Stomach smooth muscle (tissue), 2 donors: ENCODE measurements at regions not wholly inside any gene's neighbourhood (a gene's known extent, or its start where the extent isn't known, plus 50 kb on each side); places are given as distances from the start of the nearest gene placed in this dataset.

Experiments
- H3K27ac ChIP-seq: one replicate; pipeline ENCODE4 v1.7.0; 2013; ENCODE audit warnings: mild to moderate bottlenecking, low read length, inconsistent platforms
- H3K27me3 ChIP-seq, 2 donors: one replicate each; pipeline ENCODE4 v1.7.0; 2013; ENCODE audit warnings: low read length in 2 of 2; ENCODE audit not compliant: insufficient read depth in 2 of 2, control insufficient read depth in 1 of 2
- H3K36me3 ChIP-seq, 2 donors: one replicate each; pipeline ENCODE4 v1.7.0; 2013; ENCODE audit warnings: low read length in 2 of 2; ENCODE audit not compliant: control insufficient read depth in 2 of 2, insufficient read depth in 2 of 2
- H3K4me1 ChIP-seq: one replicate; pipeline ENCODE4 v1.7.0; 2013; ENCODE audit warnings: low read length; ENCODE audit not compliant: control insufficient read depth, insufficient read depth
- H3K4me3 ChIP-seq, 2 donors: one replicate each; pipeline ENCODE4 v1.7.0; 2013; ENCODE audit warnings: low read length in 2 of 2
- H3K9ac ChIP-seq, 2 donors: one replicate each; pipeline ENCODE4 v1.7.0; 2013; ENCODE audit warnings: low read length in 2 of 2, mild to moderate bottlenecking in 1 of 2
- H3K9me3 ChIP-seq, 2 donors: one replicate each; pipeline ENCODE4 v1.7.0; 2013; ENCODE audit warnings: low read length in 2 of 2; ENCODE audit not compliant: control insufficient read depth in 2 of 2
- donor health status: healthy.
- donor health status: Pancreatic carcinoma.

DNA sequence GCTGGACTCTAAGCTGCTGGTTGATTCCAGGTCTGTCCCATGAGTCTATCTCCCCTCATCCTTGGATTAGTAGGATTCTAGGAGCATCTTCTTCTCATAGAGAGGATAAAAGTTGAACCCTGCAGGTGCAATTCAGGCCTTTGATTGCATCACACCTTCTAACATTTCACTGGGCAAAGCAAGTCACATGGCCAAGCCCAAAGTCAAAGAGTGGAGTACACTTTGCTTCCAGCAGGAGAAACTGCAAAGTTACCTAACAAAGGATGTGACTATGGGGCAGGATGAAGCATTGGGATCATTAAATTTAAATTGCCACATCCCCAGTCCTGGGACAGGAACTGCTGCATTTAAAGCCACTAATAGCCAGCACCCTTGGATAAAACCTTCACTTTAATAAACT is 51.0 kb upstream of the EGFLAM start:
- H3K4me1 ChIP-seq = no peaks in the 10 kb centered on the region
- H3K9me3 ChIP-seq = no peaks in the 10 kb centered on the region
- no peak overlapping the region for H3K27ac ChIP-seq
- no peak overlapping the region for H3K9ac ChIP-seq
- H3K36me3 ChIP-seq = no peaks in the 10 kb centered on the region
- H3K27me3 ChIP-seq = peaks cover 3% of the 10 kb centered on the region in 2 donors
- H3K4me3 ChIP-seq = no peak overlapping the region

DNA sequence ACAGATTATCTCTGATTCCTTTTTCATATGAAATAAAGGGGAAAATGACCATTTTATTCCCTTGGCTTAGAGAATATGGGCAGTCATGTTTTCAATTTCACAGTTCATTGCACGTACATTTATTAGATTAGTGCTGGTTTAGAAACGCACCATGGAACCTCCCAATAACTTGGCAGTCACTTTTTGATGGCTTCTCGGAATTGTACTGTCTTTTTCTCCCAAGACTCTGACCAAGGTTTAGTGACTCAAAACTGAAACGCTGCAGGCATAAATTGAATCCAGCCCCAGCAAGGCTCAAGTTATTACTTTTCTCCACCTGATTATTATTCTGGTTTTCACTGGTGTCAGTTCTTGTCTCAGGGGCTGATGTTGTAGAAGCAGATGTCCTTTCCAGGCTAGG is 55.6 kb upstream of the EGFLAM start:
- Histone ChIP-seq H3K4me1 (no peaks in the 10 kb centered on the region), H3K9me3 (peaks cover 0 to 5% of the 10 kb centered on the region in 2 donors), H3K36me3 (no peaks in the 10 kb centered on the region), H3K9ac (no peak overlapping the region), H3K27me3 (peaks cover 0 to 4% of the 10 kb centered on the region in 2 donors), H3K27ac (no peak overlapping the region), H3K4me3 (no peak overlapping the region)

DNA sequence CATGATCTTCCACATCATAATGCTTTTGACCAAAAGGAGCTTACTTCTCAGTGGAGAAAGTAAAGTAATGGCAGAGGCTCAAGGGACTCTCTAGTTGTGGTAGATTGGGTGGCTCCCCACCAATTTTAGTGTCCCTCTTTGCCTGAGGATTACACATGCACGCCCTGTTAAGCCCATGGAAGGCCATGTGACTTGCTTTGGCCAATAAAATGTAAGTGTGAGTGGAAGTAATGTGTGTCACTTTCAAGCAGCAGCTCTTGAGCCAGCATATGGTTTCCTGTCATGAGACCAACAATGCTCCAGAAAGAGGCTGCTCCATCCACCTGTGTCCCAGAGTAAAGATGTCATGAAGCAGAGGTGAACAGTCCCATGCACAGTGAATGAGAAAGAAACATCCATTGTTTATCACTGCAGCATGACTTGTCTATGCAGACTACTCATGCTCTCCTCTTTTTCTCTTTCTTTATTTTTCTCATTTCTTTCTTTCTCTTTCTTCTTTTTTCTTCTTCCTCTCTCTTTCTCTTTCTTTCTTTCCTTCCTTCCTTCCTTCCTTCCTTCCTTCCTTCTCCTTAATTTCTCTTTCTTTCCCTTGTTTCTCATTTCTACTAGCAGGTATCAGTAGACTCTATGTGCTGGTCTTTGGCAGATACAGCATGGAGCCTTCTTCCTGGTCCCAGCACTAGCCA is 57.3 kb upstream of the EGFLAM start:
- H3K4me1 ChIP-seq = no peaks in the 10 kb centered on the region
- no peak overlapping the region for H3K4me3 ChIP-seq
- no peak overlapping the region for H3K27ac ChIP-seq
- H3K9ac ChIP-seq = no peak overlapping the region
- H3K36me3 ChIP-seq = no peaks in the 10 kb centered on the region
- peaks cover 0 to 4% of the 10 kb centered on the region in 2 donors for H3K27me3 ChIP-seq
- H3K9me3 ChIP-seq = peaks cover 0 to 5% of the 10 kb centered on the region in 2 donors

DNA sequence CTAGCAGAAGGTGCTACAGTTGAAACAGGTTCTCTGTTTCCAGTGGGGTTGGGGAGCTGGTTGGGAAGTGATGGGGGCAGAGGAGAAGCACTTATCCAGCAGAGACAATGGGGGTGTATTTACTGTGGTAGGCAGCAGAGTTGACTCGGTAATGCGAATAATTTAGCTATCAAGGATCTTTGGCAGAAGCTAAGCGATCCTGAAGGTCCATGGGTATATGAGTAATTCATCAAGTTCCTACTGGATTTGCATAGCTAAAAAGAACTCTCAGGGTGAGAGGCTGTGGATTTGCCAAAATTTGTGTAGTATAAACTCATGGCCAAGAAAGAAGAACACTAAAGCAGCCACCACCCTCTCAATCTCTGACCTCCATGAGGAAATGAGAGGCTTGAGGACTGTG is 61.2 kb upstream of the EGFLAM start:
- Histone ChIP-seq H3K36me3 (no peaks in the 10 kb centered on the region), H3K9me3 (peaks cover 0 to 5% of the 10 kb centered on the region in 2 donors), H3K27me3 (peaks cover 0 to 2% of the 10 kb centered on the region in 2 donors), H3K4me3 (no peak overlapping the region), H3K27ac (no peak overlapping the region), H3K4me1 (no peaks in the 10 kb centered on the region), H3K9ac (no peak overlapping the region)

DNA sequence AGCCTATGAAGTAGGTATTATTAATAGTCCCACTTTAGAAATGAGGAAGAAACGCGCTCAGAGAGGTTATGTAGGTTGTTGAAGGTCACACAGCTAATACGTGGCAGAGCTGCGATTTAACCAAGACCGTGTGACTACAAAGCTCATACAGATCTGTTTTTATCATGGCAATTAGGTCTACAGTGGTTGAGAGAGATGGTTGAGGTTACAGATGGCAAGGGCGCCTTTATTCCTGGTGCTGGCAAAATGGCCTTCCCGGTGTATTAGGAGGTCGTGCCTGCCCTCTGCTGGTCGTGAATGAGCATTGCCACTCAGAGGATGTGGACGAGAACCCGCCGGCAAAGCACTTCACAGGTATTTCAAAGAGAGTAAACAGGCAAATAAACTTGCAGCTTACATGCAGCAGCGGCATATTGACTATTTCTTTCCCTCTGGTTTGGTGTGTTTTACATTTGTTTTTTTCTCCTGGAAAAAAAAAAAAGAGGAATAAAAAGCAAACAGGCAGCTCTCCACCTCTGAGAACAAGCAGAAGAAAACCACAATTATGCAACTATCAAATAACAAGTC is 65.3 kb upstream of the EGFLAM start:
- no peaks in the 10 kb centered on the region for H3K4me1 ChIP-seq
- H3K4me3 ChIP-seq = no peak overlapping the region
- no peaks in the 10 kb centered on the region for H3K36me3 ChIP-seq
- H3K27me3 ChIP-seq = no peaks in the 10 kb centered on the region
- H3K9me3 ChIP-seq = no peaks in the 10 kb centered on the region
- H3K9ac ChIP-seq = no peak overlapping the region
- no peak overlapping the region for H3K27ac ChIP-seq

DNA sequence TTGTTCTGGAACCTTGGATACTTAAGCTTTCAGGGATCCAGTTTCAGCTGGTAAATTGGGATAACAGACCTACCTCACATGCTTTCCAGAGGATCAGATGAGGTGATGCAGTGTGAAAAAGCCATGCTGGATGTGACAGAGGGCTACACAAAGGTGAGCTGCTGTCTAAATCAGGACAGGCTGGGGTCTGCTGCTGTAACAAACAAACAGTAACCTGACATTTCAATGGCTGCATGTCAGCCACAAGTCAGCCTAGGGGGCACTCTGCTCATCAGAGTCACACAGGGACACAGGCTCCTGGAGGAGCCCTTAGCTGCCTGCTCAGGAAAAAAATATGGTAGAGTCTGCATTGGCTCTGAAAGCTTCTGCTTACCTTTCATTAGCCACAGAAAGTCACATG is 66.7 kb upstream of the EGFLAM start:
- Histone ChIP-seq H3K36me3 (no peaks in the 10 kb centered on the region), H3K4me1 (no peaks in the 10 kb centered on the region), H3K9ac (no peak overlapping the region), H3K27ac (no peak overlapping the region), H3K4me3 (no peak overlapping the region), H3K27me3 (no peaks in the 10 kb centered on the region), H3K9me3 (no peaks in the 10 kb centered on the region)

DNA sequence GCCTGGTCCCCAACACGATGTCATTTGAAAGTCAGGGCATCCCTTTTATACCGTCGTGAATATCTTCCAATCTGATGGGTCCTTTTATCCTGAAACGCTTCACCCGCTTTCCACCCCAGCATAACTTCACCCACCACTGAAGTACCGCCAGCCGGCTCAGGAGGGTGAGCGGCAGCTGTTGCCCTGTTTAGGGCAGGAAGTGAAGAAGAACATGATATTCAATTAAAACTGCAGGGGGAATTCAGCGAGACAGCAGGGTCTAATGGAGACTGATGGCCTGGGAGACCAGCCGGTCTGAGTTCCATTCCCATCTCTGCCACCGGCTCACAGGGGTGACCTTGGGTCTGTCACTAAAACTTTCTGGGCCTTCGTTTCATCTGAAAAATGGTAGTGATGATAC is 68.2 kb upstream of the EGFLAM start:
- H3K27ac ChIP-seq = no peak overlapping the region

DNA sequence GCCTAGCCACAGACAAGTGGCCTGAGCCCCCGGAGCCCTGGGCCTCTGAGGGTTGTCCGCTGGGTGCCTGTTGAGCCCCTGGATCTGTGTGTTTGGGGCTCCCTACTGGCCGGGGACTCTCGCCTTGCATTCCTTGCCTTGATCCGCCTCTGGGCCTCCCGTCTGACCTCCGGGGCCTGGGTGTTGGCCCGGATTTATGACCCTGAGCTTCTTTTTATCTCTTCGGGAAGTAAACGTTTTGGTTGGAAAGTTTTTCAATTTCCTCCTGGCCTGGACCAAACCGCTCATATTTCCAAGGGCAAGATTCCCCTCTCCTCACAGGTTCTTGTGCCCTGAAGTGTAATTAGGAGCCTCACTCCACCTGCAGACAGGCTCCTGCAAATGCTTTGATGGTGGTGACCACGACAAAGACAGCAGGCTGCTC is 69.3 kb upstream of the EGFLAM start:
- Histone ChIP-seq H3K27ac (no peak overlapping the region), H3K27me3 (no peaks in the 10 kb centered on the region), H3K4me3 (no peak overlapping the region), H3K9ac (no peak overlapping the region), H3K36me3 (no peaks in the 10 kb centered on the region), H3K4me1 (no peaks in the 10 kb centered on the region), H3K9me3 (no peaks in the 10 kb centered on the region)

More for the DNA sequence above, 68.2 kb upstream of the EGFLAM start:
- no peak overlapping the region for H3K9ac ChIP-seq
- H3K4me3 ChIP-seq = no peak overlapping the region
- H3K36me3 ChIP-seq = no peaks in the 10 kb centered on the region
- H3K9me3 ChIP-seq = no peaks in the 10 kb centered on the region
- no peaks in the 10 kb centered on the region for H3K4me1 ChIP-seq
- no peaks in the 10 kb centered on the region for H3K27me3 ChIP-seq

DNA sequence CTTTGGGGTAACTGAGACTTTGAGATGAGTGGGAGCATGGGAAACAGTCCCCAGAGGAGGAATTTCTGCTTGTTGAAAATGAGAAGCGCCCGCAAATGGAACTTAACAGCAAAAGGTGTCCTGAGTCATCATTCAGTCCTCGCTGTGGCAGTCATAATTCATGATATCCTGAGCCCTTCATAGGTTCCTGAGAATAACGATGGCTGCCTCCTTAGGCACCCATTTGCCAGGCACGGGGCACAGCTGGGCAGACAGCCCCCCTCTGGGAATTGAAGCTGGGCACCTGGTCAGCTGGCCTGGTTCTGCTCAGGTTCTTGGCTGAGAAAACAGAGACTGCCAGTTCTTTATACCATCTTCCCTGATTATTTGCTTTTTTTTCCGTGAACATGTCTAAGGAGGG is 69.8 kb upstream of the EGFLAM start:
- no peaks in the 10 kb centered on the region for H3K27me3 ChIP-seq
- H3K27ac ChIP-seq = no peak overlapping the region
- H3K4me3 ChIP-seq = no peak overlapping the region
- no peak overlapping the region for H3K9ac ChIP-seq
- no peaks in the 10 kb centered on the region for H3K36me3 ChIP-seq
- H3K9me3 ChIP-seq = no peaks in the 10 kb centered on the region
- no peaks in the 10 kb centered on the region for H3K4me1 ChIP-seq

DNA sequence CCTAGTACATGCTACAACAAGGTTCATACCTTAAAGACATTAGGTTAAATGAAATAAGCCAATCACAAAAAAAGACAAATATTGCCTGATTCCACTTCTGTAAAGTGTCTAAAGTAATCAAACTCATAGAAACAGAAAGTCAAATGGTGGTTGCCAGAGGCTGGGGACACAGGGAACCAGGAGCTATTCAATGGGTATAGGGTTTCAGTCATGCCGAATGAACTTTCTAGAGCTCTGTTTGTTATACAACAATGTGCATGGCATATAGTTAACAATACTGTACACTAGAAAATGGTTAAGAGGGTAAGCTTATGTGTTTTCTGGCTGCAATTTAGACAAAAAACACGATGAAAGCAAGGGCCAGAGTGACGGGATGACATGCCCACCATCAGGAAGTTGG is 70.8 kb upstream of the EGFLAM start:
- Histone ChIP-seq H3K4me3 (no peak overlapping the region), H3K27me3 (no peaks in the 10 kb centered on the region), H3K27ac (no peak overlapping the region), H3K9me3 (no peaks in the 10 kb centered on the region), H3K9ac (no peak overlapping the region), H3K36me3 (no peaks in the 10 kb centered on the region), H3K4me1 (no peaks in the 10 kb centered on the region)

DNA sequence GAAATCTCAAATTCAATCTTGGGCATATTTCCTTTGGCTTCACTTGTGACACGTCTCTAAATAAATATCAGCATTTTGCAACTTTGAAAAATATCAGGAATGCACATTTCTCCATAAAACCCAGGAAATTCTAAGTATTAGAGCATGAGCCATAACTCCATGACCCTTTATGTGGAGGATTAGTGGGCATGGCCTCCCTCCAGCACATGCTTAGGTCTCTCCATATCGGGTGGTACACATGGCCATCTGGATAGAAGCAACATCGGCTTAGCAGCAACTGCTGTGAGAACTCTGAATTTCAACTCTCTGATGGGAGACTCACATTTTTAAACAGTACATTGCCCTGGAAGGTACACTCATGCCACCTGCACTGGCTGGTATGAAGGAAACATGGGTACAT is 73.7 kb upstream of the EGFLAM start:
- H3K4me1 ChIP-seq = no peaks in the 10 kb centered on the region
- no peaks in the 10 kb centered on the region for H3K27me3 ChIP-seq
- H3K9me3 ChIP-seq = no peaks in the 10 kb centered on the region
- no peaks in the 10 kb centered on the region for H3K36me3 ChIP-seq
- H3K9ac ChIP-seq = no peak overlapping the region
- no peak overlapping the region for H3K27ac ChIP-seq
- H3K4me3 ChIP-seq = no peak overlapping the region
